ENCODE measurements at regions not wholly inside any gene's neighbourhood (a gene's known extent, or its start where the extent isn't known, plus 50 kb on each side); places are given as distances from the start of the nearest gene placed in this dataset.
A peak's percentile ranks its signal among the peaks of the same experiment; 100 is the strongest.

DNA sequence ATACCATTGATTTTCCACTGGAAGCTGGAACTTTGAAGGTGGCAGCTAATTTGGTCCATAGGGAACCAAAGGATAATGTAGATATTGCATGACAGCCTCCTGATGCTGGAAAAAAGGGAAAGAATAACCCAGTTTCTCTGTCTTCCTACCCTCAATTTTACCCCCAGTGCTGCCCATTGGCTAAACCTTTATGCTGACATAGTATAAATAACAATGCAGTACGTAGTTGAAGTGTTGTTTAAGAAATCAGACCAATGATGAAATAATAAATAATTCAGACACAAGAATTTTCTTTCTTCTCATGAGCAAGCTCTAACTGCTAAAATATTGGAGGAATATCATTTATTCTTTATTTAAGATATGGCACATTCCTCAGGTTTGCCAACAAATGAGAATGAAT lies 843.4 kb downstream of the EPHA3 start:
- Mint-ChIP-seq H3K4me3 (no peak overlapping the region), H3K27ac (no peak overlapping the region), H3K27me3 (ENCODE audit: insufficient read depth) (no peaks in the 10 kb centered on the region), H3K4me1 (peaks cover 49% of the 10 kb centered on the region), H3K9me3 (peaks cover 7% of the 10 kb centered on the region), H3K36me3 (ENCODE audit: low read depth) (no peaks in the 10 kb centered on the region)
- Histone ChIP-seq H3K9me3 (ENCODE audit: control insufficient read depth, low read length) (peaks cover 8% of the 10 kb centered on the region), H3K27me3 (ENCODE audit: control insufficient read depth, insufficient read depth, low read length, poor library complexity, severe bottlenecking) (no peaks in the 10 kb centered on the region), H3K4me1 (ENCODE audit: control insufficient read depth, insufficient read depth, low read length) (no peaks in the 10 kb centered on the region), H3K27ac (ENCODE audit: low read depth, low read length) (no peak overlapping the region), H3K9ac (ENCODE audit: extremely low read depth, low read length, poor library complexity, severe bottlenecking) (no peak overlapping the region), H3K4me3 (ENCODE audit: low read length) (no peak overlapping the region), H3K36me3 (ENCODE audit: control insufficient read depth, insufficient read depth, low read length) (no peaks in the 10 kb centered on the region)
- no peak for TF ChIP-seq CTCF (conservative IDR thresholded peaks at IDR 0.05)
- DNase-seq = no peak
- no CpG with 5 or more reads among the region's 1 CpG for WGBS, 2 experiments (ENCODE audit: insufficient coverage in 1 of 2, insufficient read length in 1 of 2)

- H3K9me3 ChIP-seq (ENCODE audit: control insufficient read depth, low read length) = no peaks in the 10 kb centered on the region
- WGBS, 2 experiments (ENCODE audit: insufficient coverage in 1 of 2, insufficient read length in 1 of 2) = 98% methylated on average over 3 of the region's 3 CpGs; no CpG with 5 or more reads in 1 of the 2 experiments
- no peaks in the 10 kb centered on the region for H3K4me1 ChIP-seq (ENCODE audit: control insufficient read depth, insufficient read depth, low read length)
- Mint-ChIP-seq H3K36me3 (ENCODE audit: low read depth) (peaks cover 4% of the 10 kb centered on the region), H3K4me1 (peaks cover 44% of the 10 kb centered on the region), H3K4me3 (no peak overlapping the region), H3K27me3 (ENCODE audit: insufficient read depth) (no peaks in the 10 kb centered on the region), H3K27ac (no peak overlapping the region), H3K9me3 (peaks cover 13% of the 10 kb centered on the region)
- H3K27me3 ChIP-seq (ENCODE audit: control insufficient read depth, insufficient read depth, low read length, poor library complexity, severe bottlenecking) = no peaks in the 10 kb centered on the region
- H3K27ac ChIP-seq (ENCODE audit: low read depth, low read length) = no peak overlapping the region
- DNase-seq = no peak
- H3K36me3 ChIP-seq (ENCODE audit: control insufficient read depth, insufficient read depth, low read length) = no peaks in the 10 kb centered on the region
- no peak overlapping the region for H3K4me3 ChIP-seq (ENCODE audit: low read length)
- TF ChIP-seq CTCF (conservative IDR thresholded peaks at IDR 0.05) = no peak
- H3K9ac ChIP-seq (ENCODE audit: extremely low read depth, low read length, poor library complexity, severe bottlenecking) = no peak overlapping the region
These were observed 846.7 kb downstream of the EPHA3 start for GRCh38 chr3:89954137-89954536.

GRCh38 chr3:89955156-89955555 lies 847.7 kb downstream of the EPHA3 start:
- no peaks in the 10 kb centered on the region for H3K36me3 ChIP-seq (ENCODE audit: control insufficient read depth, insufficient read depth, low read length)
- H3K4me1 ChIP-seq (ENCODE audit: control insufficient read depth, insufficient read depth, low read length) = no peaks in the 10 kb centered on the region
- H3K4me3 ChIP-seq (ENCODE audit: low read length) = peak overlapping the region; percentile 32
- no peaks in the 10 kb centered on the region for H3K27me3 Mint-ChIP-seq (ENCODE audit: insufficient read depth)
- TF ChIP-seq CTCF (conservative IDR thresholded peaks at IDR 0.05) = peak; percentile 55
- H3K27ac Mint-ChIP-seq = peak overlapping the region; percentile 64
- H3K36me3 Mint-ChIP-seq (ENCODE audit: low read depth) = peaks cover 4% of the 10 kb centered on the region
- peak; percentile 47 for DNase-seq
- no peaks in the 10 kb centered on the region for H3K9me3 ChIP-seq (ENCODE audit: control insufficient read depth, low read length)
- no peak overlapping the region for H3K9ac ChIP-seq (ENCODE audit: extremely low read depth, low read length, poor library complexity, severe bottlenecking)
- peaks cover 38% of the 10 kb centered on the region for H3K4me1 Mint-ChIP-seq
- no peak overlapping the region for H3K27ac ChIP-seq (ENCODE audit: low read depth, low read length)
- H3K9me3 Mint-ChIP-seq = peaks cover 15% of the 10 kb centered on the region
- no peaks in the 10 kb centered on the region for H3K27me3 ChIP-seq (ENCODE audit: control insufficient read depth, insufficient read depth, low read length, poor library complexity, severe bottlenecking)
- H3K4me3 Mint-ChIP-seq = no peak overlapping the region
